RCC 7860 (cell line): ENCODE measurements at regions not wholly inside any gene's neighbourhood (a gene's known extent, or its start where the extent isn't known, plus 50 kb on each side); places are given as distances from the start of the nearest gene placed in this dataset.
"Not testable (repeated sequence)": the region's sequence is repeated elsewhere in the genome, so short reads cannot be mapped to it uniquely, and the experiment has no call there.

Source experiments
- DNase-seq: peaks from one replicate; pipeline ENCODE4 v3.0.0-alpha.2; 2015; ENCODE audit warnings: low spot score
- FAIRE-seq: peaks from 2 replicates; lab custom pipeline; 2012; peaks lifted over from hg19 to GRCh38; lab: Jason Lieb, UNC

GRCh38 chr3:195999176-195999575 is 82.7 kb downstream of the TFRC start:
- DNase-seq, FAIRE-seq: not testable (repeated sequence)

- not testable (repeated sequence) for FAIRE-seq
These were observed 85.6 kb downstream of the TFRC start for GRCh38 chr3:195996314-195996713.

DNA sequence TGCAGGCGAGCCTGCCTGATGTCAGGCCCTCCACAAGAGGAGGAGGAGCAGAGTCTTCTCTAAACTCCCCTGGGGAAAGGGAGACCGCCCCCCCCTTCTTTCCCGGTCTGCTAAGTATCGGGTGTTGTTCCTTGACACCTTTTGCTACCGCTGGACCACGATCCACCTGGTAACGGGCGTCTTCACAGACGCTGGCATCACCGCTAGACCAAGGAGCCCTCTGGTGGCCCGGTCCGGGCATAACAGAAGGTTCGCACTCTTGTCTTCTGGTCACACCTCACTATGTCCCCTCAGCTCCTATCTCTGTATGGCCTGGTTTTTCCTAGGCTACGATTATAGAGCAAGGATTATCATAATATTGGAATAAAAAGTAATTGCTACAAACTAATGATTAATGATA is 86.0 kb upstream of the TNK2 start:
- DNase-seq, FAIRE-seq: not testable (repeated sequence)

More at GRCh38 chr3:195996314-195996713, 85.6 kb downstream of the TFRC start:
- not testable (repeated sequence) for DNase-seq

- FAIRE-seq, result not testable (repeated sequence)
These were observed 85.3 kb upstream of the TNK2 start for GRCh38 chr3:195993671-195994070.

GRCh38 chr3:195992956-195993595 is 84.7 kb upstream of the TNK2 start:
- not testable (repeated sequence) for FAIRE-seq, DNase-seq

More at GRCh38 chr3:195993671-195994070, 85.3 kb upstream of the TNK2 start:
- DNase-seq, result not testable (repeated sequence)

DNA sequence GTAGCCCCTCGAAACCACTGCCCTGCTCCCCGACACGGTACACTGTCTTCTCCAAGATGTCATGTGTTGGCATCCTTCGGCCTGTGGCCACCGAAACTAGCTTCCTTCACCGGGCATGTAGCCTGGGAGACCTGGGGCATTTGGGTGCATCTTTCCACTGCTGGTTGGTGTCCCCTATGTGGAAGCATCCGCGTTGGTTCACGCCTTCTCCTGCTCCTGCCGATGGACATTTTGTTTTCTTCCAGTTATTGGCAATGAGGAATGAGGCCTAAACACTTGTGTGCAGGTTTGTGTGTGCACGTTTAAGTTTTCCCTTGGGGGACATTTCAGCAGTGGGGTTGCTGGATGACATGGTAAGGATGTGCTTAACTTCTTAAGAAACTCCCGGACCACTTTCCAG is 83.6 kb upstream of the TNK2 start:
- FAIRE-seq, DNase-seq: not testable (repeated sequence)

GRCh38 chr3:195991243-195991642 is 82.9 kb upstream of the TNK2 start:
- not testable (repeated sequence) for FAIRE-seq, DNase-seq

- not testable (repeated sequence) for DNase-seq, FAIRE-seq
These were observed 82.5 kb upstream of the TNK2 start for GRCh38 chr3:195990841-195991174.

DNA sequence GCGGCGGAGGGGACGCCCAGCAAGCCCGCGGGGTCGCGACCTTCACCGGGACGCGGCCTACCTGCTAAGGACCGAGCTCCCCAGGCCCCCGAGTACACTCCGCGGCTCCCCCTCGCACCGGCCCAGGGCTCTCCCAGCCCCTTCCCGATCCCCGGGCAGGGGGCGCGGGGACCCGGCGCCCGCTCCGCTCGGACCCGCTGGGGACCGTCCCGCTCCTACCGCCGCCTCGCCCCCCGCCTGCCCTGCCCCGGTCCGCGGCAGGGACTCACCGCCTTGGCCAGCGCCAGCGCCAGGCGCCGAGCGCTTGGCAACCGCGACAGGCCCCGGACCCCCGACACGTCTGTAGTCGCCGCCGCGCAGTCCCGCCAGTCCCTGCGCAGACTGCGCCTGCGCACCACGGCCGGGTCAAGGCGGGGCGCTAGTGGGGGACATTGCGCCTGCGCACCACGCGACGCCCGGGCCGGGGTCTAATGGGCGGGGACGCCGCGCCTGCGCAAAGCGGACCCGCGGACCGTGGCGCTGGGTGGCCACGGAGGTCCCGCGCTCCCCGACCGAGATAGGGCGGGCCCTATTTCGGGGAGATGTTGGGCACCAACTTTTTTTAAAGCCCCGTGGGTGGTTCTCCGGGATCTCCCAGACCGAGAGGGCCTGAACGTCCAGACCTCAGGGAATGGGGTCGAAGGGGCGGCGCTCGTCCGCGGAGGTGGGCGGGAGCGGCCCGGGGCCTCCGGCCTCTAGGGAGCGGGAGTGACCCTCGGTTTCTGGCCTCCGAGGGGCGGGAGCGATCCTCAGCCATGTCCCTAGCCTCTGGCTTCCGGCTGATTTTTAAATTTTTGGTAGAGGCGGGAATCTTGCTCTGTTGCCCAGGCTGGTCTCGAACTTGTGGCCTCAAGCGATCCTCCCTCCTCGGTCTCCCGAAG is 81.8 kb upstream of the TNK2 start:
- not testable (repeated sequence) for FAIRE-seq
- peak; percentile 65 for DNase-seq

DNA sequence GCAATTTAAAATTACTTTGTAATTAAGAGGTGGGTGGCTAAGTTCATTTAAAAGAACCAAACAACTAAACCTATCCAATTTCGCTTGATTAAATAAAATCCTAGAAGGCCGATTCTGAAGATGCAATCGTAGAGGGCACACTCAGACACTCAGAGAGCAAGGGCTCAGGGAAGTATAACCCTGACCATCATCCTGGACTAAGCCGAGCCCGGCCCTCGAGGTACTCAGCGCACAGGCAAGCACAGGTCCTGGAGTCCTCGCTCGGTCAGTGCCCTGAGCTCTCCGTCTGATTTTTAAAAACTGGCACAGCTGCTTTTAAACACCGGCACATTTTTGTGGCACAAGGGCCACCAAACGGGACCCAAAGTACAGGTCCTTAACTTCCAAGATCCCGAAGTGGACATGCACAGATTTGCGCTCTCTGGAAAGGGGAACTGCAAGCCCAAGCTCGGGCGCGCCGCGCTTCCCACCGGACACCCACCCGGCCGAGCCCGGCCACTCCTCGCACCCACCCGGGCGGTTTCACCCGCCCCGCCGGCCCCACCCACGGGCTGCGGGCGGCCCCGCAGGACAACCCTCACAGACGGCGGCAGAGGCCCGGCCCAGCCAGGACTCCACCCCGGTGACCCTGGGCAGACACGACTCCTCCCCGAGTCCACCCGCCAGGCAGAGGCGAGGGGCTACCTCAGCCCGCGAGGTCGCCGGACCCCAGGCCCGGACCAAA is 81.0 kb upstream of the TNK2 start:
- not testable (repeated sequence) for FAIRE-seq, DNase-seq

GRCh38 chr3:195988764-195989163 is 80.4 kb upstream of the TNK2 start:
- FAIRE-seq, DNase-seq: not testable (repeated sequence)

DNA sequence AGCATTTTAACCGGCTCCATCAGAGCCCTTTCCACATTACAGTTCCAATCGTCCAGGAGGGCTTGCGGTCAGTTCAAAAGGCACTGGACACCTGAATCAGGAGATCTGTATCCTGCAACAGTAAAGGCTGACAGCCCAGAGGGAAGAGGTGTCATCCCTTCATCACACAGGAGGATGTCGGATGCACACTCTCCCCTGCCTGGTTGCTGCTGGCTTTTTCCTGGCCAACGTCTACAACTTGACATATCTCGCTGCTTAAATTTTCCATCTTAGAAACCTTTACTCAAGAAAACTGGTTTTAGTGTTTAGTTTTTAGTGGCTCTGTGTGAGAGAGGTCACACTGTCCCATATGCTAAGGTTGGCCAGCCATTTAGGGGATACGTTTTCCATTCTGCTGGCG is 78.7 kb upstream of the TNK2 start:
- not testable (repeated sequence) for FAIRE-seq

GRCh38 chr3:195986576-195986975 is 78.2 kb upstream of the TNK2 start:
- not testable (repeated sequence) for DNase-seq, FAIRE-seq

More for the DNA sequence above, 78.7 kb upstream of the TNK2 start:
- not testable (repeated sequence) for DNase-seq

DNA sequence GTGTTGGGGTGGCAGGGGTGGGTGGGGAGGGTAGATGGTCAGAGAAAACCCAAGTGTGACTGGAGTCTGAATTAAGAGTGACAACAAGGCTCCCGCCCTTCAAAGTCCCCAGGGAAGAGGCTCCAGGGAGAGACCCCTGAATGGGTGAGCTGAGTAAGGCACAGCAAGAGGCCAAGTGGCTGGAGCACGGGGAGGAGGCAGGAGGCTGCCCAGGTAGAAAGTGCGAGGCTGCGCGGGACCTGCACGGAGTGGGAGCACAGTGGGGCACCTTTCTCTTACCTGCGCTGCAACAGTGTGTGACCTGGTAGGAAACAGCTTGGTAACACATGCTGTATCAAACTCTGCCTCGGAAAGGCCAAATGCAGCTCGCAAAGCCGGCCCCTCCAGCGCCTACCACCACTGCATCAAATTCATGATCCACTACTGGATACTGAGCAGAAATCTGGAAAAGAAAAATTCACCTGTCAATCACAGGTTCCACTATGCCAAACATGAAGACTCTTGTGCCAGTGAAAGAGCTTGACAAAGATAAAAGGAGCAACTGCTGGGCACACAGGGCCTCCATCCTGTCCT is 77.1 kb upstream of the TNK2 start:
- not testable (repeated sequence) for FAIRE-seq, DNase-seq

DNA sequence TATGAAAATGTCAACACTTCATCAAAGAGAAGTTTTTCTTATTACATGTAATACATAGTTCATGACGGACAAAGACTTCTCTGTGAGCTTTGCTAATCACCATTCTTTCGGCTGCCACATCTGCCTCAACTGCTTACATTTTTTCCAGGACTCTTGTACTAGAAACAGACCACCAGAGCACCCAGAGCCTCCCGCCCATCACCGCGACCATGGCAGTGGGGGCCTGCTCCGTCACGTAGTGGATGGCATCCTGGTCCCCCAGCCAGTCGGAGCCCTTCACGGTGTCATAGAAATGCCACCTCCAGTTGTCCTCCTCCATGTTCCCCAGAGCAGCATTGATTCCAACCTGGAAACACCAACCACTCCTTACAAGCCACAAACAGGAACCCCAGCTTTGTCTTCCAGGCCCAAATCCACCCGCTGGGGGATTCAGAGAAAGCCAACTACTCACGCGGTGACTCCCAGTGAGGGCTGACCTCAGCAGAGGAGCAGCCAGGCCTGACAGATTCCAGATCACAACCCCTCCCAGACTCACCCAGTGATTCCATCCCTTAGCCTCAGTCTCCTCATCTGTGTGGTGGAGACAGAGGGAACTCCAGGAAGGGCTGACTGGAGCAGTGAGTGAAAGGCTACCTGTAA is 76.2 kb upstream of the TNK2 start:
- FAIRE-seq, DNase-seq: not testable (repeated sequence)

DNA sequence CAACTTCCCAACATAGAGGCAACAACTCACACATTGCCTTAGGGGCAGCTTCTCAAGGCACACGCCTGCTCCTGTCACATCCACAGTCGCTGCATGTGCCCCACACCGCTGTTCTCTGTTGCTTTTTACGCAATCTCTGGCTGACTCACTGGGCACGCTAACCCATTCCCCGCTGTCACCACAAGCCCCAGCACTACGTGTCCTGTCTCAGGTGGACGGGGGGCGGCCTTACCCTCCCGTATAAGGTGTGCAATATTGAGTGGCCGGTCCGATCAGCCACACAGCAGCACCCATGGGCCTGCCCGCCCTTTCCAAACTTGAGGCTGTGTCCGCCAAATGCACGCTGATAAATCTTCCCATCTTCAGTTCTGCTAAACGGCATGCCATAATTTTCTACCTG is 75.5 kb upstream of the TNK2 start:
- FAIRE-seq, DNase-seq: not testable (repeated sequence)

DNA sequence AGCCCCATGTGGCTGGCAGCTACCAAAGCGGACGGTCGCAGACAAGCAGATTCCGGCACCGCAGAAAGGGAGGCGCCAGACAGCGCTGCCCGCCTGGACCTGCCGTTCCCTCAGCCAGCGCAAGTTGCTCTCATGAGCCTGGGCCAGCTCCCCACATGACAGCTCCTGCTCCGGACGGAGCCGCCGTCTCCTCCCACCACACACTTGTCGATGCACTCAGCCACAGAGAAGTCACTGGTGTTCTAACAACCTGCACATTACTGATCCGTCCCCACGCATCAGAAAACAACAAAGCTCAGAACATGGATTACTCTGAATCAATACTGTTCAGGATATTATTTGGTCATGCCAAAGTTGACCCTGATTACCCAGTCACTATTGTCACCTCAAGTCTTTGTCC is 74.4 kb upstream of the TNK2 start:
- FAIRE-seq, DNase-seq: not testable (repeated sequence)

GRCh38 chr3:195981778-195982177 is 73.4 kb upstream of the TNK2 start:
- DNase-seq, FAIRE-seq: not testable (repeated sequence)

DNA sequence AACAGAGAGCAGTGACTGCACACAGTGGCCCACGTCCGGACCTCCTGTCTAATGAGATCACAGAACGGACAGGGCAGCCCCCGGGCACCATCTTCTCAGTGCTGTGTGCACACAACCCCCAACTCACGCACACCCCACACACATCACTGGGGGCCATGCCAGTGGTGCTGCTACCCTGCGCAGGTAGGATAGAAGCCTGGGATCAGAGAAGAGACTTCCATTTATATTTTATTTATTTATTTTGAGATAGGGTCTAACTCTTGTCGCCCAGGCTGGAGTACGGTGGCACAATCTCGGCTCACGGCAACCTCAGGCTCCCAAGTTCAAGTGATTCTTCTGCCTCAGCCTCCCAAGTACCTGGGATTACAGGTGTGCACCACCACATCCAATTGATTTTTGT is 71.5 kb upstream of the TNK2 start:
- FAIRE-seq, DNase-seq: not testable (repeated sequence)

- not testable (repeated sequence) for FAIRE-seq, DNase-seq
These were observed 70.2 kb upstream of the TNK2 start for GRCh38 chr3:195978585-195978984.
